H9 (cell line): ENCODE measurements at regions not wholly inside any gene's neighbourhood (a gene's known extent, or its start where the extent isn't known, plus 50 kb on each side); places are given as distances from the start of the nearest gene placed in this dataset.

Experiments used
- DNase-seq: peaks from one replicate; pipeline ENCODE4 v3.0.0-alpha.2; 2017
- H2AFZ ChIP-seq: one replicate; pipeline ENCODE4 v1.6.1; 2013; ENCODE audit warnings: mild to moderate bottlenecking, low read length, control low read depth, moderate library complexity
- H2AK5ac ChIP-seq: 2 replicates; pipeline ENCODE4 v1.6.1; 2013; ENCODE audit warnings: low read length, control low read depth, mixed read lengths; ENCODE audit not compliant: insufficient read length
- H2BK120ac ChIP-seq: one replicate; pipeline ENCODE4 v1.6.1; 2013; ENCODE audit warnings: low read depth, mild to moderate bottlenecking, low read length, control low read depth, inconsistent platforms; ENCODE audit not compliant: poor library complexity, severe bottlenecking
- H2BK12ac ChIP-seq: 2 replicates; pipeline ENCODE4 v1.6.1; 2013; ENCODE audit warnings: low read length, control low read depth, mixed read lengths, low read depth; ENCODE audit not compliant: insufficient read length
- H2BK15ac ChIP-seq: 2 replicates; pipeline ENCODE4 v1.6.1; 2013; ENCODE audit warnings: low read depth, low read length, control low read depth
- H2BK20ac ChIP-seq: one replicate; pipeline ENCODE4 v1.6.1; 2013; ENCODE audit warnings: low read depth, mild to moderate bottlenecking, low read length, control low read depth, inconsistent platforms; ENCODE audit not compliant: poor library complexity, severe bottlenecking
- H2BK5ac ChIP-seq: 2 replicates; pipeline ENCODE4 v1.6.1; 2013; ENCODE audit warnings: low read length, control low read depth, mixed read lengths; ENCODE audit not compliant: insufficient read length
- H3K14ac ChIP-seq: 2 replicates; pipeline ENCODE4 v1.6.1; 2013; ENCODE audit warnings: low read length, control low read depth; ENCODE audit not compliant: insufficient read depth
- H3K18ac ChIP-seq: 2 replicates; pipeline ENCODE4 v1.6.1; 2013; ENCODE audit warnings: low read depth, mild to moderate bottlenecking, mixed read lengths, low read length, control low read depth; ENCODE audit not compliant: insufficient read length
- H3K23ac ChIP-seq: 2 replicates; pipeline ENCODE4 v1.6.1; 2013; ENCODE audit warnings: low read length, control low read depth, mixed read lengths, low read depth; ENCODE audit not compliant: insufficient read length
- H3K23me2 ChIP-seq: 2 replicates; pipeline ENCODE4 v1.6.1; 2013; ENCODE audit warnings: low read depth, mild to moderate bottlenecking, mixed read lengths, low read length, control low read depth; ENCODE audit not compliant: insufficient read length, poor library complexity, severe bottlenecking
- H3K27ac ChIP-seq: 2 replicates; pipeline ENCODE4 v1.5.1; 2013; ENCODE audit warnings: low read length, control low read depth, mixed read lengths, low read depth; ENCODE audit not compliant: insufficient read length
- H3K27me3 ChIP-seq: 2 replicates; pipeline ENCODE4 v1.6.1; 2013; ENCODE audit warnings: low read length, control low read depth, inconsistent platforms; ENCODE audit not compliant: insufficient read depth
- H3K4ac ChIP-seq: 2 replicates; pipeline ENCODE4 v1.6.1; 2013; ENCODE audit warnings: low read depth, mild to moderate bottlenecking, control low read depth, inconsistent platforms, low read length, moderate library complexity
- H3K4me1 ChIP-seq: 2 replicates; pipeline ENCODE4 v1.6.1; 2013; ENCODE audit warnings: low read length, control low read depth, inconsistent platforms; ENCODE audit not compliant: insufficient read depth
- H3K4me2 ChIP-seq: 2 replicates; pipeline ENCODE4 v1.6.1; 2013; ENCODE audit warnings: low read length, control low read depth, mixed read lengths; ENCODE audit not compliant: insufficient read length, insufficient read depth
- H3K56ac ChIP-seq: 2 replicates; pipeline ENCODE4 v1.6.1; 2013; ENCODE audit warnings: low read depth, mild to moderate bottlenecking, mixed read lengths, low read length, control low read depth; ENCODE audit not compliant: insufficient read length
- H3K79me1 ChIP-seq: 2 replicates; pipeline ENCODE4 v1.6.1; 2013; ENCODE audit warnings: low read depth, mild to moderate bottlenecking, moderate library complexity, low read length, control low read depth, inconsistent platforms; ENCODE audit not compliant: insufficient read depth, poor library complexity, severe bottlenecking
- H3K79me2 ChIP-seq: 2 replicates; pipeline ENCODE4 v1.6.1; 2013; ENCODE audit warnings: low read length, control low read depth, inconsistent platforms; ENCODE audit not compliant: insufficient read depth
- H3K9ac ChIP-seq: 2 replicates; pipeline ENCODE4 v1.6.1; 2013; ENCODE audit warnings: low read length, control low read depth, mixed read lengths; ENCODE audit not compliant: insufficient read length; ENCODE audit errors: extremely low read depth
- H3K9me3 ChIP-seq: one replicate; pipeline ENCODE4 v1.6.1; 2013; ENCODE audit warnings: low read depth, low read length, inconsistent platforms; ENCODE audit not compliant: control insufficient read depth
- H3T11ph ChIP-seq: one replicate; pipeline ENCODE4 v1.6.1; 2013; ENCODE audit warnings: mild to moderate bottlenecking, low read length, control low read depth, inconsistent platforms
- H4K20me1 ChIP-seq: one replicate; pipeline ENCODE4 v1.6.1; 2013; ENCODE audit not compliant: control insufficient read depth, insufficient read length, insufficient read depth
- H4K5ac ChIP-seq: 2 replicates; pipeline ENCODE4 v1.6.1; 2013; ENCODE audit warnings: low read depth, mild to moderate bottlenecking, mixed read lengths, low read length, control low read depth; ENCODE audit not compliant: insufficient read length
- H4K8ac ChIP-seq: replicated peaks from 2 replicates; pipeline ENCODE4 v1.6.1; 2013; ENCODE audit warnings: low read length, control low read depth, mixed read lengths, low read depth; ENCODE audit not compliant: insufficient read length
- H4K91ac ChIP-seq: 2 replicates; pipeline ENCODE4 v1.6.1; 2013; ENCODE audit warnings: low read depth, mild to moderate bottlenecking, moderate library complexity, mixed read lengths, low read length, control low read depth; ENCODE audit not compliant: insufficient read length
- H3K27ac Mint-ChIP-seq, 3 experiments: 2 replicates in 2 of 3; 3 replicates in 1 of 3; pipeline ENCODE4 v1.8.0; 2020 to 2021; ENCODE audit warnings: mixed read lengths in 3 of 3, mild to moderate bottlenecking in 1 of 3, moderate library complexity in 1 of 3
- H3K27me3 Mint-ChIP-seq: 2 replicates; pipeline ENCODE4 v1.8.0; 2021; ENCODE audit warnings: low read depth, mild to moderate bottlenecking, moderate library complexity, mixed read lengths
- H3K36me3 Mint-ChIP-seq, 3 experiments: 2 replicates in 2 of 3; 3 replicates in 1 of 3; pipeline ENCODE4 v1.8.0; 2020 to 2021; ENCODE audit warnings: low read depth in 3 of 3, mixed read lengths in 3 of 3; ENCODE audit not compliant: insufficient read depth in 1 of 3
- H3K4me1 Mint-ChIP-seq, 2 experiments: 2 replicates each; pipeline ENCODE4 v1.8.0; 2020; ENCODE audit warnings: mixed read lengths in 2 of 2
- H3K4me3 Mint-ChIP-seq, 2 experiments: 2 replicates in 1 of 2; 3 replicates in 1 of 2; pipeline ENCODE4 v1.8.0; 2020 to 2021; ENCODE audit warnings: mild to moderate bottlenecking in 2 of 2, mixed read lengths in 2 of 2, moderate library complexity in 1 of 2
- H3K9me3 Mint-ChIP-seq, 2 experiments: 2 replicates in 1 of 2; 3 replicates in 1 of 2; pipeline ENCODE4 v1.8.0; 2020; ENCODE audit warnings: mild to moderate bottlenecking in 2 of 2, mixed read lengths in 2 of 2, moderate library complexity in 1 of 2
- CTCF ChIP-seq: fragments of 200-600 bp; sonication (generic); conservative IDR thresholded peaks from 3 replicates; pipeline ENCODE4 v1.8.0; 2021; ENCODE audit warnings: antibody characterized with exemption, mild to moderate bottlenecking
- WGBS: extraction: QIAGEN DNeasy Blood & Tissue Kit; methylation state at CpG from one replicate; pipeline ENCODE4 v1.1.7; 2013; ENCODE audit warnings: missing lambda C conversion rate, low lambda C conversion rate, mixed read lengths; ENCODE audit not compliant: insufficient read length; ENCODE audit errors: extremely low coverage; 5-methylcytosine and 5-hydroxymethylcytosine counted together

GRCh38 chr14:28613532-28613931, 153.1 kb upstream of the FOXG1 start:
- Mint-ChIP-seq H3K27me3 (no peaks in the 10 kb centered on the region; the same call in 1 of the 2 replicates), H3K9me3 (peaks cover 5 to 9% of the 10 kb centered on the region in 2 experiments; a peak in 2 of 5 replicates), H3K27ac (no peak overlapping the region), H3K4me3 (no peak overlapping the region), H3K4me1 (no peaks in the 10 kb centered on the region), H3K36me3 (peaks cover 0 to 5% (median 0%) of the 10 kb centered on the region in 3 experiments; a peak in 2 of 7 replicates)
- no peak overlapping the region for H3K14ac ChIP-seq
- H3T11ph ChIP-seq = no peak overlapping the region
- no peak overlapping the region for H2BK5ac ChIP-seq
- no peak overlapping the region for H2BK20ac ChIP-seq
- WGBS = no CpG with 5 or more reads among the region's 3 CpGs
- no peak overlapping the region for H2BK12ac ChIP-seq
- H3K56ac ChIP-seq = no peak overlapping the region
- no peak overlapping the region for H2BK120ac ChIP-seq
- H4K8ac ChIP-seq = no peak overlapping the region
- no peak overlapping the region for H4K5ac ChIP-seq
- H3K9me3 ChIP-seq = no peaks in the 10 kb centered on the region
- no peak for DNase-seq
- H3K23me2 ChIP-seq = no peaks in the 10 kb centered on the region
- no peak overlapping the region for H4K91ac ChIP-seq
- no peak for TF ChIP-seq CTCF
- H3K23ac ChIP-seq = no peak overlapping the region
- no peak overlapping the region for H3K18ac ChIP-seq
- H3K4me1 ChIP-seq = no peaks in the 10 kb centered on the region
- H3K79me2 ChIP-seq = no peaks in the 10 kb centered on the region
- no peaks in the 10 kb centered on the region for H3K27me3 ChIP-seq
- H4K20me1 ChIP-seq = no peaks in the 10 kb centered on the region
- no peak overlapping the region for H3K9ac ChIP-seq
- H2BK15ac ChIP-seq = no peak overlapping the region
- no peak overlapping the region for H2AK5ac ChIP-seq
- H3K79me1 ChIP-seq = no peaks in the 10 kb centered on the region
- H3K4me2 ChIP-seq = no peak overlapping the region
- H3K4ac ChIP-seq = no peak overlapping the region
- no peak overlapping the region for H3K27ac ChIP-seq
- no peak overlapping the region for H2AFZ ChIP-seq
